ENCODE measurements at regions not wholly inside any gene's neighbourhood (a gene's known extent, or its start where the extent isn't known, plus 50 kb on each side); places are given as distances from the start of the nearest gene placed in this dataset.

GRCh38 chr7:121730869-121731268, 142.1 kb upstream of the PTPRZ1 start:
- no peak for TF ChIP-seq EZH2 (IDR thresholded peaks at IDR 0.05; ENCODE audit: borderline replicate concordance, low read depth, low read length, poor library complexity, severe bottlenecking)
- no peak for TF ChIP-seq CTCF (conservative IDR thresholded peaks at IDR 0.05; ENCODE audit: low read depth, low read length)

All from A673 (cell line).